ENCODE measurements at regions not wholly inside any gene's neighbourhood (a gene's known extent, or its start where the extent isn't known, plus 50 kb on each side); places are given as distances from the start of the nearest gene placed in this dataset.
"Not testable (repeated sequence)": the region's sequence is repeated elsewhere in the genome, so short reads cannot be mapped to it uniquely, and the experiment has no call there.

GRCh38 chr10:8691498-8692017, 637.1 kb downstream of the GATA3 start:
- DNase-seq (ENCODE audit: low read depth), result no peak

- not testable (repeated sequence) for DNase-seq (ENCODE audit: low read depth)
Measured at GRCh38 chr10:8693635-8694034, 639.1 kb downstream of the GATA3 start.

- no peak for DNase-seq (ENCODE audit: low read depth)
Measured at GRCh38 chr10:8696746-8697145, 642.3 kb downstream of the GATA3 start.

- no peak for DNase-seq (ENCODE audit: low read depth)
Measured at GRCh38 chr10:8700689-8701088, 646.2 kb downstream of the GATA3 start.

GRCh38 chr10:8702181-8702580, 647.7 kb downstream of the GATA3 start:
- DNase-seq (ENCODE audit: low read depth), result no peak

GRCh38 chr10:8705415-8705814, 650.9 kb downstream of the GATA3 start:
- DNase-seq (ENCODE audit: low read depth), result no peak

GRCh38 chr10:8712656-8713055, 658.2 kb downstream of the GATA3 start:
- no peak for DNase-seq (ENCODE audit: low read depth)

GRCh38 chr10:8719971-8720370, 665.5 kb downstream of the GATA3 start:
- DNase-seq (ENCODE audit: low read depth), result no peak

GRCh38 chr10:8721650-8722049, 667.2 kb downstream of the GATA3 start:
- DNase-seq (ENCODE audit: low read depth), result no peak

GRCh38 chr10:8722835-8723234, 668.3 kb downstream of the GATA3 start:
- no peak for DNase-seq (ENCODE audit: low read depth)

- no peak for DNase-seq (ENCODE audit: low read depth)
Measured at GRCh38 chr10:8725343-8725742, 670.9 kb downstream of the GATA3 start.

GRCh38 chr10:8726084-8726778, 671.7 kb downstream of the GATA3 start:
- peak; percentile 6 for DNase-seq (ENCODE audit: low read depth)

- no peak for DNase-seq (ENCODE audit: low read depth)
Measured at GRCh38 chr10:8726779-8727084, 672.2 kb downstream of the GATA3 start.

- DNase-seq (ENCODE audit: low read depth), result no peak
Measured at GRCh38 chr10:8731121-8732095, 676.9 kb downstream of the GATA3 start.

- DNase-seq (ENCODE audit: low read depth), result no peak
Measured at GRCh38 chr10:8738987-8739386, 684.5 kb downstream of the GATA3 start.

GRCh38 chr10:8752146-8752843, 697.8 kb downstream of the GATA3 start:
- DNase-seq (ENCODE audit: low read depth), result no peak

GRCh38 chr10:8758029-8758428, 703.5 kb downstream of the GATA3 start:
- peak; percentile 39 for DNase-seq (ENCODE audit: low read depth)

GRCh38 chr10:8766899-8767298, 712.4 kb downstream of the GATA3 start:
- no peak for DNase-seq (ENCODE audit: low read depth)

- DNase-seq (ENCODE audit: low read depth), result no peak
Measured at GRCh38 chr10:8767591-8767990, 713.1 kb downstream of the GATA3 start.

GRCh38 chr10:8768341-8768740, 713.9 kb downstream of the GATA3 start:
- DNase-seq (ENCODE audit: low read depth), result no peak

GRCh38 chr10:8768852-8769251, 714.4 kb downstream of the GATA3 start:
- peak; percentile 50 for DNase-seq (ENCODE audit: low read depth)

- DNase-seq (ENCODE audit: low read depth), result no peak
Measured at GRCh38 chr10:8776926-8777622, 722.6 kb downstream of the GATA3 start.
